GM19023 (cell line): ENCODE measurements at regions not wholly inside any gene's neighbourhood (a gene's known extent, or its start where the extent isn't known, plus 50 kb on each side); places are given as distances from the start of the nearest gene placed in this dataset.

ENCODE experiments used
- ATAC-seq: cut with Tn5 transposase; IDR thresholded peaks from one replicate; pipeline ENCODE4 v1.9.1; 2021; ENCODE audit warnings: mild to moderate bottlenecking, moderate library complexity; ENCODE audit not compliant: unreplicated experiment

DNA sequence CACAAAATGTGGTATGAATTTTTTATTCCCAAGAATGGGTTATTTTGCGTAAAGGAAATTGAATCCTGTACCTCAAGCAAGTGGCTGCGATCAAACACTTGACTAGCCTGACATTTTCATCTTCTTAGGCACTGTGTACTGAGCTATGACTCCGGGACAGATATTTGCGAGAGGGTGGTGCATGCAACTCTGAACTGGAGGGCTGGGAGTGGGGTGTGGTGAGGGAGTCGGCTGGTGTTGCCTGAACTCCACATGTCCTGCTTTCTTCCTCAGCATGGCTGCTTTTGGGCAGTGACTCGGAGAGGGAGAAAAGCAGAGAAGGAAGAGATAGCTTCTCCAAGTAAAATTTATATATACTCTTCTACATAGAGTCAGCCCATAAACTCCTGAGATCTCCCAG, 68.5 kb upstream of the GATB start:
- ATAC-seq: no peak

DNA sequence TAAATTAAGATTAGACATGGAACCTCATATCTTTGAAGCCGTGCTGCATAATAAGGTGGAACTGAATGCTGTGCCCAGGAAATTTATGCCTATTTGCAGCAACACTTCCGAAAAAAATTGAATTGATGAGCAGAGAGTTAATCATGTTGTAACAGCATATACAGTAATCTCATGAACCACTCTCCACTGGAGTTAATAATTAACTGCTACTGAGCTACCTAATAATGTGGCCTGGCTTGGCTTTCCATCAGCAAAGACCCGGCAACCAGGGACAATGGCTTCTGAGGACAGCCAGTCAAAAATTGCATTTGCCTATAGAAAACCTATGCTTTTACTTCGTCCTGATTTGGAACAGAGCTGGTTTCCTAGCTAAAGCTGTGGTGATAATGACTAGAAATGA, 63.8 kb upstream of the GATB start:
- ATAC-seq: no peak

DNA sequence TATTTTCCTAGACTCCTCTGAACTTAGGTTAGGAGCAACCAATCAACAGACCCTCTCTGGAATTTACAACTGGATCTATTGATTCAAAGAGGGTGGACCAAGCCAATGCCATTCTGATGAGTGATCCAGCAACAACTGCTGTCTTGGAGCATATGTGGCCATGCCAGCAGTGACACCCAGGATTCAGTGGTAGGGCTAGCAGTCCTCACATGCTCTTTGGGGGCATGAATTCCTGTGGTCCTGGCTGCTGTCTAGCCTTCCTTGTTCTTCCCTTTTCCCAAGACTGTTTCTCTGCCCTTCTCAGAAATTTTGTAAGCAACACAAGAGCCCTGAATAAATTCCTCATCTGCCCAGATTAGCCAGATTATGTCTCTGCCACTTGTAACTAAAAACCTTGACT, 61.5 kb upstream of the GATB start:
- no peak for ATAC-seq

DNA sequence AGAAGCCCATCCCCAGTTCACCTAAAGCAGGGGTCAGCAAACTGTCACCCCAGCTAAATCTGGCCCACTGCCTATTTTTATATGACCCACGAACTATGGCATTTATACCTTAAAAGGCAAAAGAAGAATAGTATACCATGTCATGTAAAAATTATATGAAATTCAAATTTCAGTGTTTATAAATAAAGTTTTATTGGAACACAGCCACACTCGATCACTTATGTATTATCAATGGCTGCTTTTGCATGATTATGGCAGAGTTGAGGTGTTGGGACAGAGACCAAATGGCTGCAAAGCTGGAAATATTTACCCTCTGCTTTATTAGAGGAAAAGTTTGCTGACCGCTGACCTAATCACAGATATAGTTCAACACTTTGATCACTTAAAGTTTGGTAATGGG, 59.2 kb upstream of the GATB start:
- no peak for ATAC-seq

- no peak for ATAC-seq
Measured at GRCh38 chr4:151811403-151811802, 50.6 kb upstream of the GATB start.
